ENCODE measurements at regions not wholly inside any gene's neighbourhood (a gene's known extent, or its start where the extent isn't known, plus 50 kb on each side); places are given as distances from the start of the nearest gene placed in this dataset.

- TF ChIP-seq TAF1 (IDR thresholded peaks at IDR 0.05; ENCODE audit: borderline replicate concordance, insufficient read depth, low read length), result no peak
- no peak for TF ChIP-seq SIN3A (IDR thresholded peaks at IDR 0.05; ENCODE audit: borderline replicate concordance, insufficient read depth, low read length)
- TF ChIP-seq POLR2AphosphoS5 (IDR thresholded peaks at IDR 0.05; ENCODE audit: low read depth, low read length), result no peak
- TF ChIP-seq, protein P1, sequence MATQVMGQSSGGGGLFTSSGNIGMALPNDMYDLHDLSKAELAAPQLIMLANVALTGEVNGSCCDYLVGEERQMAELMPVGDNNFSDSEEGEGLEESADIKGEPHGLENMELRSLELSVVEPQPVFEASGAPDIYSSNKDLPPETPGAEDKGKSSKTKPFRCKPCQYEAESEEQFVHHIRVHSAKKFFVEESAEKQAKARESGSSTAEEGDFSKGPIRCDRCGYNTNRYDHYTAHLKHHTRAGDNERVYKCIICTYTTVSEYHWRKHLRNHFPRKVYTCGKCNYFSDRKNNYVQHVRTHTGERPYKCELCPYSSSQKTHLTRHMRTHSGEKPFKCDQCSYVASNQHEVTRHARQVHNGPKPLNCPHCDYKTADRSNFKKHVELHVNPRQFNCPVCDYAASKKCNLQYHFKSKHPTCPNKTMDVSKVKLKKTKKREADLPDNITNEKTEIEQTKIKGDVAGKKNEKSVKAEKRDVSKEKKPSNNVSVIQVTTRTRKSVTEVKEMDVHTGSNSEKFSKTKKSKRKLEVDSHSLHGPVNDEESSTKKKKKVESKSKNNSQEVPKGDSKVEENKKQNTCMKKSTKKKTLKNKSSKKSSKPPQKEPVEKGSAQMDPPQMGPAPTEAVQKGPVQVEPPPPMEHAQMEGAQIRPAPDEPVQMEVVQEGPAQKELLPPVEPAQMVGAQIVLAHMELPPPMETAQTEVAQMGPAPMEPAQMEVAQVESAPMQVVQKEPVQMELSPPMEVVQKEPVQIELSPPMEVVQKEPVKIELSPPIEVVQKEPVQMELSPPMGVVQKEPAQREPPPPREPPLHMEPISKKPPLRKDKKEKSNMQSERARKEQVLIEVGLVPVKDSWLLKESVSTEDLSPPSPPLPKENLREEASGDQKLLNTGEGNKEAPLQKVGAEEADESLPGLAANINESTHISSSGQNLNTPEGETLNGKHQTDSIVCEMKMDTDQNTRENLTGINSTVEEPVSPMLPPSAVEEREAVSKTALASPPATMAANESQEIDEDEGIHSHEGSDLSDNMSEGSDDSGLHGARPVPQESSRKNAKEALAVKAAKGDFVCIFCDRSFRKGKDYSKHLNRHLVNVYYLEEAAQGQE (IDR thresholded peaks at IDR 0.05; ENCODE audit: insufficient read depth in 1 of 2, low read depth in 2 of 2, low read length in 2 of 2), result no peak
- TF ChIP-seq FOXP2 (optimal IDR thresholded peaks at IDR 0.05; ENCODE audit: borderline replicate concordance, extremely low read depth, extremely low read length, insufficient read depth), result no peak
These were observed 321.2 kb upstream of the CXCR4 start for GRCh38 chr2:136439064-136439676.
